GM19463 (cell line): ENCODE measurements at regions not wholly inside any gene's neighbourhood (a gene's known extent, or its start where the extent isn't known, plus 50 kb on each side); places are given as distances from the start of the nearest gene placed in this dataset.
"Not testable (repeated sequence)": the region's sequence is repeated elsewhere in the genome, so short reads cannot be mapped to it uniquely, and the experiment has no call there.

Source experiments
- ATAC-seq: cut with Tn5 transposase; IDR thresholded peaks from one replicate; pipeline ENCODE4 v1.9.1; 2021; ENCODE audit warnings: mild to moderate bottlenecking, moderate library complexity; ENCODE audit not compliant: unreplicated experiment

DNA sequence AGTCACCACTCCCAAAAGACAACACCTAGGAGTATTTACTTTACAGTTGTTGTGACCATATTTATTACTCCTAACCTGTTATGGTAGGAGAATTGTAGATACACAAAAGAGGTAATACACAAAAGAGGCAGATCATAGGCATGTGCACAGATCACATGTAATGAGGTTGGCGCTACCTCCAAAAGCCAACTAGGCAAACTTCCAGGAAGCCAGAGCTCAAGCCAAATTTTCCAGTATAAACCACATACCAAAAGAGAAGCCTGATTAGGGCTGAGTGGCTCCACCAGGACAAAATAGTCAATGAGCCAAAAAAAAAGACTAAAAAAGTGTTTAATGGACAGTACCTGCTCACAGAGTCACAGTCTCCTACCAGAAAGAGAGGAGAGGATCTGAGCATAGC, 195.0 kb upstream of the PBX1 start:
- ATAC-seq, result no peak

DNA sequence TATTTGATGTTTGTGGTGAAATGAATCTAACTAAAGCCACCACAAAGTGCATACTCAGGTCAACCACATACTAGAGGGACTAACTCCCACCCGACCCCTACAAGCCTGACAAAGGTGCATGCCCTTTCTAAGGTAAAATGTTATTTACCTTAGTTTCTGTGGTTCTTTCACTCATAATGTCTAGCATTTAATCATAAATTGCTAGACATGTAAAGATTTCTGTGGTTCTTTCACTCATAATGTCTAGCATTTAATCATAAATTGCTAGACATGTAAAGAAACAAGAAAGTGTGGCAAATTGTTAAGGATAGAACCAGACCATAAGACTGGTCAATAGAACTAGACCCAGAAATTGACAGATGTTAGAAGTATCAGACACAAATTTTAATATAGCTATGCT, 193.0 kb upstream of the PBX1 start:
- no peak for ATAC-seq

DNA sequence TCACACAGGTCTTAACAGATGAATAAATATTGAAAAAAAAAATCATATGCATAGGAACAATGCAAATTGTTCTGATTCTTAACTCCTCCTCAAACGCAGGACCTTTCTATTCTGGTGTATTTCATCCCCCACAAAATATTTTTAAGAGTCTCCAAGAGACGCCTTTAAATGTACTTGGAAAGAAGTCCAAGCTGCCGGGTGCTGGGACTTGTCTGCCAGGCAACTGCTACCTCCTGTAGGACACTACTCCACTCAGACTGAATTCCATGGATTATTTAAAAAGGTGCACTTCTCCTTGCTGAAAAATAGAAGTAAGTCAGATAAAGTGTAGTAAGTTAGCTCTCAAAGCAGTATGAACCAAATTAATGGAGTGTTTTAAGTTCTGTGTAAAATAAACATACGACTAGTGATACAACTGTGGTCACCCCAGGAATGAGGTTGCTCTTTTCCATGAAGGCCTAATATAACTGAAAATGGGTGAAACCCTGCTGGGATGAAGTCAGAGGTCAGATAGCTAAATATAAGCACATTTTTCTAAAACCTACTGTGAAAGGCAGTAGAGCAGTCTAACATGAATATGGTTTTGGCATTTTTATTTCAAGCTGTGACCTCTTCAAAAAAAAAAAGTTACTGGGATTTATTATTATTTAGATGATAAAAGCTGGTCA, 189.2 kb upstream of the PBX1 start:
- ATAC-seq, result no peak

DNA sequence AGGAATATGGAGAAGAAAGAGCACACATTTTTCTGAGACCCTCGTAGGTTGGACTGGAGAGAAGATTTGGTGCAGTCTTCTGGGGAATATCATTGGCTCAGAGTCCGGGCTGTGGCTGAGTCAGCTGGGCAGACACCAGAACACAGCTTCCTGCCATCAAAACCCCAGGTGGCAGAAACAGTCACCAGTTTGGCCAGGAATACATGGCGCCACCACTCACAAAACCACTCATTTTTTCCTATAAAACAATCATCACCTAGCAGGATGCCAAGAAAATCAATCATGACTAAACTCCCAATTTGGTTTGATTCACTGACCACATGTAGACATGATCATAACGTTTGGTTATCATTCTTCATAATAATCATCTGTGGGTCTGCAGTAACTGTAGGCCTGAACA, 178.1 kb upstream of the PBX1 start:
- no peak for ATAC-seq

DNA sequence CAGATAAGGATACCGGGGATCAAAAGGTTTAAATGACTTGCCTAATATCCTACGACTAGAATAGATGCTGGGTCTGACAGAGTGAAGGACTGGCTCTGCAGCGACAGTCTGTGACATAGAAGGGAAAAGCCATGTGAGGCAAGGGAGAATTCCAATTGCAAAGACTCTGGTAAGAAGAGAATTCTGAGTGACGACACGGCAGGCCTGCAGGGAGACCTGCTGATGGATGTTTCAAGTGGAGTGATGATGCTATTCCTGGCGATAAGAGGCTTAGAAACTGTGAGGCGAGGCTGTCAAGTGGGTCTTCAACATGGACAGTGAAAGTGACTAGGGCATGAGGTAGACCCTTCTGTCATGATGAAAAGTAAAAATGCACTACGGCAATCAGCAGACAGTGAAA, 176.6 kb upstream of the PBX1 start:
- ATAC-seq, result no peak

DNA sequence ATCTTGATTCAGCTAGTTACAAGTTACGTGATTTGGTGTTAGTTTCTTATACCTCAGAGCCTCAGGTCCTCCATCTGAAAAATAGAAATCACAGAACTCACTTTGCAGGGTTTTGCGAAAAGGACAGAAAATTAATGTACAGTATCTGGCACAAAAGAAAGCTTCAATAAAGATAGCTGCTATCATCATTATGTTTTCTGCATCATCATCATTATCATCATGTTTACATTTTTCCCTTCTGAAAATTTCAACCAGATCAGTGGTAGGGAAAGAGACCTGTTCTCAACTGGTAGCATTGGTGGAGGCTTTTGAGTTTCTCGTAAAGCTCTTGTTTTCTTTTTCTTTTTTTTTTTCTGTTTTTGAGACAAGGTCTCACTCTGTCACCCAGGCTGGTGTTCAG, 174.7 kb upstream of the PBX1 start:
- no peak for ATAC-seq

DNA sequence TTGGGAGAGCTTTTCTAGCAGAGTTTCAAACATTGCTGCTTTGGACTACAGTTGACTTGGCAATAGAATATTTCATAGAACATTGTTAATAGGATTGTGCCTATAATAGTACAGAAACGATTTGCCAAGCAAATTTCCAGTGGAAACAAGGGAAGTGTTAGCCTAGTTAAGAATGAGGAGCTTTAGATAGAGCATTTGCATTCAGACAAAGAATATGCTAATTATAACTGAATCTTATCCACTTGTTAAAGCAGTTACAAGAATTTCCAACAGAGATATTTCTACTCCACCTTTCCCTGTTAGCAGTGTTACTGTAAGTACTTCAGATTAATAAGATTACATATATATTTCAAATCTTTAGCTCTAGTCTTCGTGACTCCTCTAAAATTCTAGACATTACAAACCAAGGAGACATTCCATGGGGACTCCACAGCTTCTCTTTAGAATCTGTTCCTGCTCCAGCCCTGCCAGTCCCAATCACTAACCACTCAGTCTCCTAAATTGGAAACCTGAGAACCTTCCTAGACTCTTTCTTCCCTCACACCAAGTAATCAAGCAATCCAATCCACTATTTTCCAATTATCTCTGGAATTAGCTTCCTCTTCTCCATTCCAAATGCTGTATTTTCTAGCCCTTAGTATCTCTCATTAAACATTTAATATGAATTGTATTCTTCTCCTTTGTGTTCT, 141.8 kb upstream of the PBX1 start:
- no peak for ATAC-seq

DNA sequence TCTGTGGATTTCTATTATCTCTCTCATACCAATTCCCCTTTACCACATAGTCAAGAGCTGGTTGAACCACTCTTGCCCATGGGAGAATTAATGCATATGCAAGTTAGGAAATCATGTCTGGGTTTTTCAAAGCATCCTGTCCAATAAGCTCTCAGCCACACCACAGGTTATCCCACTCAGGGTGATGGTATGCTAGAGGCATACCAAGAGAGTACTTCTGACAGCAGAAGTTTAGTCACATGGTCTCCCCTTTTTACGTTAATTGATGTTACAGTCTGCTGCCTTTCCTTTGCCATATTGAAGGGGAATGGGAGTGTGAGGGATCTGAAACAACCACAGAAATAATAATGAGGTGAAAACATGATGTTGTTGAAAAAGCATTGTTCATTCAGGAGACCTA, 135.8 kb upstream of the PBX1 start:
- no peak for ATAC-seq

DNA sequence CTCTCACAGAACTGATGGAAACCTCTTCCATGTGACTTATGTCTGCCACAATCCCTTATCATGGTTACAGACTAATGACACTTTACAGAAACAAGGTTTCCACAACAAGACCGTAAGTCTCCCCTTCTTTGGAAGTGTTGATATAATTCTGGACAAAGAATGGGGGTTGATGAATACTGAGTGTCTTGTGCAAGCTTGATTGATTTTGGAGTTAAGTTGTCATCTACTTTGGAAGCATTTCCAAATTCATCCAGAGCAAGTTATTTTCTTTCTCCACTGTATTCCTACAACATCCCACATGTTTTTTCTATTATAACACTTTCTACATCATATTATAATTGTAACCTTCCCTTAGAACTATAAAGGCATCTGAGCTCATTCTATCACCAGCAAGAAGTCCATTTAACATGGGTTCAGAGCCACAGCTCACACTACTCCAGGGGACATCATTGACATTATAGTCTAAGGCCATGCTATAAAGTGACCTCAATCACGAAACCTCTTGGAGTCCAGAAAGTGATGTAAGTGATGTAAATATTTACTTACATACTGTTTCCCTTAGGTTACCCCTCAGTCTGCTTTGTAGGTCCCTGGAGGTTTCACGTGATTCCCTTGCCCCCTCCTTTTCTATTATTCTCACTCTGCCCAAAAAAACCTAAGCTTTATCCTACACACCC, 125.7 kb upstream of the PBX1 start:
- ATAC-seq, result no peak

DNA sequence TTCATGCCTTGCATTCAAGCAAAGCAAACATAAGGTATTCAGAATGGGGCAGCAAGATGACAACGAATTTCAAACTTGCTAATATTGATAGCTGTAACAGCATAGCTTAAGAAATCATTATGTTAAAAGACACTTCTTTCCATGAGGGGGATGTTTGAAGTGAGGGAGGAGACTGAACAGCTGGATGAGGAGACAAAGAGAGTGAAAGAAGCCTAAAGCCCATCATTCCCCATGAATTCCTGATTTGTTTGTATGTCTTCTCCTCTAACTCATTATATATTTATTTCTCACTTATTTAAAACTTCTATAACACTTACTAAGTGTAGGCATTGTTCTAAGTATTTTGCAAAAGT, 125.2 kb upstream of the PBX1 start:
- no peak for ATAC-seq

DNA sequence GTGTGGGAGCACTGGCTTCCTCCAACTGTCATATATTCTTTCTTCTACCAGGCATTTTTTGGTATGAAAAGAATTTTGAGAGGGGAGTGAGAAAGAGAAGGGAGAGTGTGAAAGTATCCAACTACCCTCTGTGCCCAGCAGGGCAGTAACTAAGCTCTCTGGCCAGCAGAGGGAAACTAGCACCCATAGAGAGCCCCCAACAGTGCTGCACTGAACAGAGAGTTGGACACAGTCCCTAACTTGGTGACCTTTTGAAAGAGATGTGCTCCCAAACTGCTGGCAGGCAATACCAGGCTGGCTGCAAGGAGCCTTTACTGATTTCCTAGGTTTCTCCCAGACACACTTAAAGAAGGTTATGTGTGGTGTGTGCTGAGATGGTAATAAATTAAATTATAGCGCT, 118.8 kb upstream of the PBX1 start:
- no peak for ATAC-seq

DNA sequence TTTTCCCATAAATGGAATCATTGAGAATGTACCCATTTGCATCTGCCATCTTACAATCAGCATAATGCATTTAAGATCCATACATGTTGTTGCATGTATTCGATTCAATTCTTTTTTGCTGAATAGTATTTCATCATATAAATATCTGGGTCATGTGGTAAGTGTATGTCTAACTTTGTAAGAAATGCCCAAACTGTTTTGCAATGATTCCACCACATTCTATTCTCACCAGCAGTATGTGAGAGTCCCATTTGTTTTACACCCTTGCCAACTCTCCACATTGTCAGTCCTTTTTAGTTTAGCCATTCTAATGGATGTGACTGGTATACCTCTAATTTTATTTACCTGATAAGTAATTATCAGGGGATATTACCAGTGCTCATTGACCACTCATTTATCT, 115.8 kb upstream of the PBX1 start:
- no peak for ATAC-seq

DNA sequence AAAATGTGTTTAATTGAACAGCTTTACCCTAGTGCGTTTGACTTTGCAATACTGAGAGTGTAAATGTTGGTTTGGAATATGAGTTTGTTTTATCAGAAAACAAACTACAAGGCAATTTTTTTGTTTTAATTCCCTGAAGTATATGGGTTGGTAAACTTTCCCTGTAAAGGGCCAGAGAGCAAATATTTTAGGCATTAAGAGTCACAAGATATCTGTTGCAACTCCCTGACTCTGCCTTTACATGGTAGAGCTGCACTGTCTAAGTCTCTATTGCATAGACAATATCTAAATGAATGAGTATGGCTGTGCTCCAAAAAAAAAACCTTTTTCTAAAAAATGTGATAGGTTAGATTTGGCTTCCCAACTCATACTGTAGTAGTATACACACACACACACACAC, 115.1 kb upstream of the PBX1 start:
- ATAC-seq, result no peak

DNA sequence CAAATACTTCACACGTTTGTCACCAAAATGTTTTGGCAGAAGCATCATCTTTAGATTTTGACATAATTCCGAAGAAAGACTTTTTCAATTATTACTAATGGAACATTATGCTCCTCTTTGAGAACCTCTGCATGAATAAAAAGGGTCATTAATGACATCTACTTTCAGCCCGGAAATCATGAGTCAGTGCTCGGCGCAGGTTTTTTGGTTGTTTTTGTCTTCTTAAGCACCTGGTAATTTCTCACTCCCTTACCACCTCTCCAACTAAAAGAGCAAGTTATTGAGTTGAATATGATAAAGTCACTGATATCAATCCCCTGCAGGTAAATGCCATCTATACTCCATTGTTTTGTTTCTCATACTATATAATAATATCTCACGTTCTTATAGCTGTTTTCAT, 113.0 kb upstream of the PBX1 start:
- no peak for ATAC-seq

DNA sequence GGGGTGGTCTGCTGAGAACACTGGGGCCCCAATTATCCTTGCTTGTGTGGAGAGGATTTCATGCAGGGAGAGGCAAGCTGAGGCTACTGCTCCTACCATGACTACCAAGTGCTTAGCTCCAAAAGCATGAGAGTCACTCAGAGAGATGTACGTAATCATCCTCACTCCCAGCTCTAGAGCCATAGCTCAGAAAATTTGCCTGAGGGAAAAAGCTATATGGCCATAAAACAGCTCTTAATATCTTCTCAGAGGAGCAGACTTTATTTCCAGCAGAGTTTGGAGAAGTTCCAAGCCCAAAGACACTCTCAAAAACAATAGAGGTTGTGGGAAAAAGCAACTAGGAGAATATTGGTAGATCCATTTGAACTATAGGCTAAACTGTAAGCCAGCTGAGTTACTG, 106.4 kb upstream of the PBX1 start:
- ATAC-seq, result no peak

DNA sequence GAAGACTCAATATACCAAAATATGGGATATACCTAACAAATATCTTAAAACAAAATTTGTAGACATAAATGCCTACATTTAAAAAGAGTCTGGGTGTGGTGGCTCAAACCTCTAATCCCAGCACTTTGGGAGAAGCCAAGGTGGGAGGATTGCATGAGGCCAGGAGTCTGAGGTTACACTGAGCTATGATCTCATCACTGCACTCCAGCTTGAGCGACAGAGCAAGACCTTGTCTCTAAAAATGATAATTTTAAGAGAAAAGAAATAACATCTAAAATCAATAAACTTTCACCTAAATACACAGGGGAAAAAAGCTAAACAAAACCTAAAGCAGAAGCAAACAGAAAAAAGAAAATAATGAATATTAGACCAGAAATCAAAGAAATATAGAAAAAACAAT, 102.7 kb upstream of the PBX1 start:
- no peak for ATAC-seq

DNA sequence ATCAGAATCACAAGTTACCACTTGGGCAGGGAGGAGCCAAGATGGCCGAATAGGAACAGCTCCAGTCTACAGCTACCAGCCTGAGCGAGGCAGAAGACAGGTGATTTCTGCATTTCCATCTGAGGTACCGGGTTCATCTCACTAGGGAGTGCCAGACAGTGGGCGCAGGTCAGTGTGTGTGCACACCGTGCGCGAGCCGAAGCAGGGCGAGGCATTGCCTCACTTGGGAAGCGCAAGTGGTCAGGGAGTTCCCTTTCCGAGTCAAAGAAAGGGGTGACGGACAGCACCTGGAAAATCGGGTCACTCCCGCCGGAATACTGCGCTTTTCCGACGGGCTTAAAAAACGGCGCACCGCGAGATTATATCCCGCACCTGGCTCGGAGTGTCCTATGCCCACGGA, 99.8 kb upstream of the PBX1 start:
- not testable (repeated sequence) for ATAC-seq

DNA sequence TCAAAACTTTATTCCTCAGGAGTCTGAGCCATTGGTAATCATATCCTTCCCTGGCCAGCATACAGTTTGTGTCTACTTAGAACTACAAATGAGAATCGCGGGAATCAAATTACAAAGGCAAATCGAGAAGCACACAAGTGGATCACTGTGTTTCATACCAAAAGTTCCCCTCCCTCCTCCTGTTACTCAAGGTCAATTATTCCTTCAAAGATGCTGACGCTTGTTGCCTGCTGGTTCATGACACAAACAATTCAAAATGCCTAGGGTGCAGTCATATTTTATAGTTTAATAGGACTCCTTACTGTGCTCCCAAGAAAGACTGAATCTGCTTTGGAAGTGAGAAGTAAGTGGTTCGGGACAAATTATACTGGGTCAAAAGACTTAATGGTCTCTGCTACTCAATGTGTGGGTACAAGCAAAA, 93.0 kb upstream of the PBX1 start:
- no peak for ATAC-seq

DNA sequence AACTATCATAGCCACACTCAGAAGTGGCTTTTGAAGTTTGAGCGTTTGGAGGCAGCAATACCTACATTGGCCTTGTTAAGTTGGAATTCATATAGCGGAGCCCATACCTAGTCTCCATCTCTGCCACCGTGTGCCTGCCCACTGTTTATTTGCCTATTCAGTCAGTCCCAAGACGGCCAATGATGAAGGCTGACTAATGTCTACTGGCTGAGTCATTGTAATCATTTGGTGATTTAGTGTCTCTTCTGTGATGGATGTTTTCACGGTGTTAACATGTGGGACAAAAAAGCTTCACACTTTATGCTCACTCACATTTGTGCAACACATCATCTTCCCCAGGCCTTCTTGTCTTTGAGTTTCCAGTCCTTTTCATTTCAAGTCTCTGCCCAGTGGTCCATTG, 92.6 kb upstream of the PBX1 start:
- ATAC-seq, result no peak

DNA sequence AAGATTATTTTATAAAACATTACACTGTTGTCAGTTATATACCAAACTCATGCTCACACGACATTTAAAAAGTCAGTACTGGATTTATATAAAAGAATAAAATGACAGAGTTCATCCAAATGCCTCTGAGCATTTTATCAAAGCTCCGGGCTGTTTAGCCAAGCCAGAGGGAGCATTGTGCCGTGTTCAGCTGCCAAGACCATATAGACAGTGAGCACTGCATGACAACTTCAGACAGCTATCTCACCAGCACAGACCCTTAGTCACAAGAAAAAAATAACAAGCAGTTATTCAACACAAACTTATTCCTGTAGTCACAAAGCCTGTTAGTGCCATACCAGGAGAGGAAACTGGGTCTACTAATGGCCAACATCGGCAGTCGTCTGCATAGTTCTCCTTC, 88.0 kb upstream of the PBX1 start:
- ATAC-seq, result no peak

DNA sequence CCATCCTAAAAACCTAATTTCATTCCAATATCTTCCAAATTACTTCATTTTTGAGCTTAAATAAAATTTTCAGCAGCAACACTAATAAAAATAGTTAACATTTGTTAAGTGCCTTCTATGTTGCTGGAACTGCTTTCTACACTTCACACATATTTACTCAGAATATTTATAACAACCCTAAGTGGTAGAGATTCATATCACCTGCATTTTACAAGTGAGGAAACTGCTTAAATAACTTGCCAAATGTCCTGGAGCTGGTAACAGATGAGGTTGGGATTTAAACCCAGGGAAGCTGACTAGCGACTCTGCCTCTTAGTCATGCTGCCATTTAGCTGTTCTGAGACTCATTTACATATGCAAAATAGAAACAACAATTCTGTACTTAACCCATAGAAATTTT, 86.1 kb upstream of the PBX1 start:
- ATAC-seq, result no peak

DNA sequence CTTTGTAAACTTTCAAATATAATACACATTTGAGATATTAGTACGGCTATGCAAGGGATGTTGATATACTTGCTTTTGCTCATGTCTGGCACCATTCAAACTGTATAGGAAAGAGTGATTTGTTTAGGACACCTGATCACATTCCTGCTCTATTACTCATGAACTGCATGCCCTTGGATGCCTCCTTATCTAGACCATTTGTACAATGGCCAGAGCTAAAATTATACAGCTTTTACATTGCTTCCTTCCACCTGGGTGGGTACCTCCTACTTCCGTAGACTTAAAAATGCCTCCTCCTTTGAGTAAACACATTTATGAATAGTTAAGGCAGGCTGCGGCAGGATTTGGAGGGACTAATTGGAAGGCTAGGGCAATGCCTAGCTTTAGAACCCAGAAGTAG, 85.4 kb upstream of the PBX1 start:
- no peak for ATAC-seq

DNA sequence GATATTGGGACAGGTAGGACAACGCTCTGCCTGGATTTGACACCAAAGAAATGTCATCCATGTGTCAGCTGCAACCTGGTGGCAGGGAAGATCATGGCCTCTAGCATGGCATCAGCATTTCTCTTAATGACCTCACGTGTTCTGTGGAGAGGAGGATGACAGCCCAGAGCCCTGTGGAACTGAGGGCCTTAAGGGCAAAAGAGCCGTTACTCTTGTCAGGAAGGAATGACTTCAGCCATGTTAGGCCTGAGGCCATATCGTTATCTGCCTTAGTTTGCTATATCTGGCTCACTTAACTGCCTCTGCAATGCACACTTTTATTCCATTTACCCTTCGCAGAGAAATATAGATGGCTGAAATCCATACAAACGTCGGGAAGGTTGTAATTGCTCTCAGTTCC, 83.2 kb upstream of the PBX1 start:
- ATAC-seq, result no peak
